Gastrocnemius medialis (tissue), 4 donors: ENCODE measurements at regions not wholly inside any gene's neighbourhood (a gene's known extent, or its start where the extent isn't known, plus 50 kb on each side); places are given as distances from the start of the nearest gene placed in this dataset.

Experiments
- ATAC-seq, 2 donors: fragments of 150-250 bp; one replicate each; pipeline ENCODE4 v1.9.1; 2016
- DNase-seq, 2 donors: peaks; one replicate each; pipeline ENCODE4 v3.0.0-alpha.2; 2019
- H3K27ac ChIP-seq, 4 donors: fragments of 200-600 bp; sonication (generic); 1 replicate in 1 of 4; 2 replicates in 3 of 4; pipeline ENCODE4 v1.5.1; 2016 to 2018; ENCODE audit warnings: mild to moderate bottlenecking in 2 of 4, moderate library complexity in 1 of 4
- H3K27me3 ChIP-seq, 3 donors: fragments of 200-600 bp; sonication (generic) in 2 of 3; 1 replicate in 1 of 3; 2 replicates in 2 of 3; pipeline versions ENCODE4 v1.5.1 to v1.6.0; 2016 to 2019; ENCODE audit warnings: mild to moderate bottlenecking in 1 of 3, moderate library complexity in 1 of 3
- H3K36me3 ChIP-seq, 2 donors: fragments of 200-600 bp; sonication (generic) in 1 of 2; one replicate each; pipeline ENCODE4 v1.5.1; 2017 to 2018
- H3K4me1 ChIP-seq, 2 donors: fragments of 200-600 bp; sonication (generic) in 1 of 2; one replicate each; pipeline ENCODE4 v1.5.1; 2016 to 2017; ENCODE audit warnings: mild to moderate bottlenecking in 2 of 2
- H3K4me3 ChIP-seq, 4 donors: fragments of 200-600 bp; sonication (generic) in 3 of 4; 1 replicate in 1 of 4; 2 replicates in 3 of 4; pipeline ENCODE4 v1.5.1; 2016 to 2019; ENCODE audit warnings: mild to moderate bottlenecking in 2 of 4
- H3K9me3 ChIP-seq, 3 donors: fragments of 200-600 bp; sonication (generic) in 2 of 3; 1 replicate in 1 of 3; 2 replicates in 2 of 3; pipeline ENCODE4 v1.5.1; 2016 to 2019
- POLR2A ChIP-seq, 2 donors: fragments of 450-650 bp; IDR thresholded peaks; one replicate each; pipeline ENCODE4 v1.6.1; 2017; ENCODE audit warnings: antibody characterized with exemption in 2 of 2, mild to moderate bottlenecking in 2 of 2, moderate library complexity in 2 of 2
- in situ Hi-C, 4 donors: fragments of 200-750 bp; cut with MboI; loops; one replicate each; pipeline versions ENCODE4 v1.15.0 to v1.8.0; 2017; ENCODE audit warnings: low sequenced_read_pairs in 4 of 4
- intact Hi-C: fragments of 100-400 bp; cut with DNase I; formaldehyde crosslinking; loops from one replicate; pipeline ENCODE4 v1.15.1; 2023; ENCODE audit warnings: low total_unique reads
- TF ChIP-seq, protein P1 (sequence below), 5 experiments: fragments of 450-650 bp in 3 of 5; fragments of 200-600 bp in 2 of 5; sonication (generic) in 2 of 5; IDR thresholded peaks in 4 of 5; conservative IDR thresholded peaks in 1 of 5; 1 replicate in 4 of 5; 2 replicates in 1 of 5; pipeline ENCODE4 v1.5.1; 2016 to 2019; ENCODE audit warnings: antibody characterized with exemption in 5 of 5, mild to moderate bottlenecking in 3 of 5, moderate library complexity in 3 of 5

DNA sequence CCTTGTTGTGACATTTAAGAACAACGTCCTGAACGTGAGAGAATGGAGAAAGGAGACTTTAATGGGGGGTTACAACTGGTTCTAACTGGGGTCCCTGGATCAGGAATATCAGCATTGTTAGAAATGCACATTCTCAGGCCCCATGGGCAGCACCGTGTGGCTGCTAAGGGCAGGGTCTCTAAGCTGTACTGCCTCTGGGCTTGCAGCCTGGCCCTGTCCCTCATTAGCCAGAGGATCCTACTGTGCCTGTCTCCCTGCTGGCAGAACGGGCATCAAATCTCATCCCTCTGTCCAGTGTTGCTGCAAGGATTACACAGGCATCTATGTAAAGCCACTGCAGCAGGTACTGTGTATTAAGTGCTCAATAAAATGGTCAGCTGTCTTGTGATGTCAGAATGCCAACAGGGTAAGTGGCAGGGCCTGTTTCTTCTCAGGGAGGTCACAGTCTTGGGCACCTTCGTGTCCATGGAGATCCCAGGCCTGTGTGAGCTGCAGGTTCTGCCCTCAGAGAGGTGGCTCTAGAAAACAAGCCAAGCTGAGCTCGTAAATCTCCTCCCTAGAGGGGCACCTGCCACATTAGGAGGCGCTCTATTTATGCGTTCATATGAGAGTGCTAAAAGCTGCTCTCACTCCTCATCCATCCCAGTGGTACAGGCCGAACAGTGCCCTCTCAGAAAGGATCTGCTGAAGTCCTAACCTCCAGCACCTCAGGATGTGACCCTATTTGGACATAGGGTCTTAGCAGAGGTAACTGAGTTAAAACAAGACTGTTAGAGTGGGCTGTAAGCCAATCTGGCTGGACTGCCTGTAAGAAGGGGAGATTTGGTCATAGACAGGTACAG is 210.5 kb downstream of the GADD45G start:
- intact Hi-C loops, result no loop called here
- TF ChIP-seq, protein P1, sequence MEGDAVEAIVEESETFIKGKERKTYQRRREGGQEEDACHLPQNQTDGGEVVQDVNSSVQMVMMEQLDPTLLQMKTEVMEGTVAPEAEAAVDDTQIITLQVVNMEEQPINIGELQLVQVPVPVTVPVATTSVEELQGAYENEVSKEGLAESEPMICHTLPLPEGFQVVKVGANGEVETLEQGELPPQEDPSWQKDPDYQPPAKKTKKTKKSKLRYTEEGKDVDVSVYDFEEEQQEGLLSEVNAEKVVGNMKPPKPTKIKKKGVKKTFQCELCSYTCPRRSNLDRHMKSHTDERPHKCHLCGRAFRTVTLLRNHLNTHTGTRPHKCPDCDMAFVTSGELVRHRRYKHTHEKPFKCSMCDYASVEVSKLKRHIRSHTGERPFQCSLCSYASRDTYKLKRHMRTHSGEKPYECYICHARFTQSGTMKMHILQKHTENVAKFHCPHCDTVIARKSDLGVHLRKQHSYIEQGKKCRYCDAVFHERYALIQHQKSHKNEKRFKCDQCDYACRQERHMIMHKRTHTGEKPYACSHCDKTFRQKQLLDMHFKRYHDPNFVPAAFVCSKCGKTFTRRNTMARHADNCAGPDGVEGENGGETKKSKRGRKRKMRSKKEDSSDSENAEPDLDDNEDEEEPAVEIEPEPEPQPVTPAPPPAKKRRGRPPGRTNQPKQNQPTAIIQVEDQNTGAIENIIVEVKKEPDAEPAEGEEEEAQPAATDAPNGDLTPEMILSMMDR (IDR thresholded peaks at IDR 0.05 in 4 of 5, conservative IDR thresholded peaks at IDR 0.05 in 1 of 5), result no peak
- no peak for TF ChIP-seq POLR2A (IDR thresholded peaks at IDR 0.05)
- peak in 1 of 2 donors; percentile 13 for ATAC-seq
- no peak for DNase-seq
- in situ Hi-C loops, result no loop called here
- no peaks in the 10 kb centered on the region for H3K4me1 ChIP-seq
- H3K4me3 ChIP-seq, result no peak overlapping the region
- no peaks in the 10 kb centered on the region for H3K27me3 ChIP-seq
- H3K36me3 ChIP-seq, result no peaks in the 10 kb centered on the region
- H3K27ac ChIP-seq, result no peak overlapping the region
- H3K9me3 ChIP-seq, result no peaks in the 10 kb centered on the region

DNA sequence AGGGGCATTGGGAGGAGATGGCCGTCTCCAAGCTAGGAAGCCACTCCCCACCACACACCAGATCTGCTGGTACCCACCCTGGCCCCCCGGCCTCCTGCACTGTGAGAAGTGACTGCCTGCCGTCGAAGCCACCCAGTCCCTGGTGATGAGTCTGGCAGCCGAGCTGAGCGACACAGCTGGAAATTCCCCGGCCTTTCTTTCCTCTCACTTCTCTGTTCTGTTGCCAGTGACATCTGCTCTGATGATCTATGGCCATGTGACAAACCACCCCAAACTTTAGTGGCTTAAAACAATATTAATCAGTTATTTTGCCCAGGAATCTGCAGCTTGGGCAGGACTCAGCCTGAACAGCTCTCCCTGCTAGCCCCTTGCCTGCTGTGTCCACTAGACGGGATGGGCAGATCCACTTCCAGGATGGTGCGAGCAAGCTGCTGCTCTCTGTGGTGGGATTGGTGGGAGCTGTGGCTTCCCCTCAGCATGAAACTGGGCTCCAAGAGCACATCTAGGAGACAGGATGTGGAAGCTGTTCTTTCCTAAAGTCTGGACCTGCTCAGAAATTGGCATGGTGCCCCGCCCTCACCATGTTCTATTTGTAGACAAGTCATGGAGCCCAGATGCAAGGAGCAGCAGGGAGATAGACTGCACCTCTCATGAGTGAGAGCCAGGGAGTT is 211.2 kb downstream of the GADD45G start:
- in situ Hi-C loops (no loop called here), intact Hi-C loops (no loop called here)
- no peak overlapping the region for H3K4me3 ChIP-seq
- H3K36me3 ChIP-seq, result no peaks in the 10 kb centered on the region
- H3K9me3 ChIP-seq, result no peaks in the 10 kb centered on the region
- H3K27ac ChIP-seq, result no peak overlapping the region
- DNase-seq, result no peak
- H3K4me1 ChIP-seq, result no peaks in the 10 kb centered on the region
- no peaks in the 10 kb centered on the region for H3K27me3 ChIP-seq
- ATAC-seq, result no peak
- TF ChIP-seq POLR2A (IDR thresholded peaks at IDR 0.05), result no peak
- TF ChIP-seq, protein P1 (IDR thresholded peaks at IDR 0.05 in 4 of 5, conservative IDR thresholded peaks at IDR 0.05 in 1 of 5), result no peak

DNA sequence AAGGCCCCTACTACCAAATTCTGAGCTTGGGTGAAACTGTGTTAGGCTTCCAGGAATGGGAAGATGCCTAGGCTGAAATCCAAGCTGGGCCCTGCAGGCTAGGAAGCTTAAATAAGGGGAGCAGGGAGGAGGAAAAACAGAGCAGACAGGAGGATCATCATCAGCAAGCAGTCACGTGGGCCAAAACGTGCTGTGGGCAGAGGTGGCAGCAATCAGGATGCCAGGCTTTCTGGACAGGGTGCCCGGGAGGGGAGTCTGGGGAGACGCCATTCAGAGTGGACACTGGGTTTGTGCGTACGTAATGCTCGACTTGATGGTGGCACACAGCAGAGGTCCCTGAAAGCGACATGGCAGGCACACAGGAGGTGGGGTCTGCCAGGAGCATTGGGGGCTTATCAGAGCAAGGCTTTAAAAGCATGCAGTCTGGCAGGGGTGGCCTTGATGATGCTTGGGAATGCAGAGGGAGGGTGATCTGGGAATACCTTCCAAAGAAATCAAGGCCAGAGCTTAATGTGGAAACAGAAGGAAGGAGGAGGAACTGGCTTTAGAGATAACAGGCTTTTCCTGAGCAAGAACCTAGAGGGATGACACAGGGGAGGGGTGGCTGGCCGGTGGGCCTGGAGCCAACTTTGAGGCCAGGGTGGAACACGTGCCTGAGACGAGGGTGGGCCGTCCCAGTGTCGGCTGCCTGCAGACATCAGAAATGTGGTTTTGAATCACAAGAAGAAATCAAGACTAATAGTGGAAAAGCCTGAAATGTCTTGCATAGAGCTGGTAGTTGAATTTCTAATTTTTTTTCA is 212.5 kb downstream of the GADD45G start:
- Histone ChIP-seq H3K36me3 (no peaks in the 10 kb centered on the region), H3K27me3 (no peaks in the 10 kb centered on the region), H3K9me3 (no peaks in the 10 kb centered on the region), H3K4me3 (no peak overlapping the region), H3K27ac (no peak overlapping the region), H3K4me1 (no peaks in the 10 kb centered on the region)
- in situ Hi-C loops (no loop called here), intact Hi-C loops (no loop called here)
- ATAC-seq (no peak), DNase-seq (no peak)
- TF ChIP-seq, protein P1 (IDR thresholded peaks at IDR 0.05 in 4 of 5, conservative IDR thresholded peaks at IDR 0.05 in 1 of 5), result no peak
- no peak for TF ChIP-seq POLR2A (IDR thresholded peaks at IDR 0.05)

DNA sequence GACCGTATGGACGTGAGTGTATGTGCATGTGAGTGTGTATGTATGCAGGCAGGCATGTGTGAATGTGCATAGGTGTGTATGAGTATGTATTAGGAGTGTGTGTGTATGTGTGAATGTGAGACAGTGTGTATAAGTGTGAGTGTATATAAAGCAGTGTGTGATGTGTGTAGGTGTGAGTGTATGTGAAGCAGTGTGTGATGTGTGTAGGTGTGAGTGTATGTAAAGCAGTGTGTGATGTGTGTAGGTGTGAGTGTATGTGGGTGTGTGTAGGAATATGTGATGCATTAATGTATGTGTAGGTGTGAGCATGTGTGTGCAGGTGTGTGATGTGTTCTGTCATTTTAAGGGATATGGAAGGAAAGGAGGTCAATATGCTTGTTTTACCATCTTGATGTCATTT is 215.5 kb downstream of the GADD45G start:
- no peak for ATAC-seq
- in situ Hi-C loops (no loop called here), intact Hi-C loops (no loop called here)
- Histone ChIP-seq H3K27me3 (no peaks in the 10 kb centered on the region), H3K4me1 (no peaks in the 10 kb centered on the region), H3K4me3 (no peak overlapping the region), H3K27ac (no peak overlapping the region), H3K36me3 (no peaks in the 10 kb centered on the region), H3K9me3 (no peaks in the 10 kb centered on the region)
- DNase-seq, result no peak
- TF ChIP-seq, protein P1 (IDR thresholded peaks at IDR 0.05 in 4 of 5, conservative IDR thresholded peaks at IDR 0.05 in 1 of 5), result no peak
- TF ChIP-seq POLR2A (IDR thresholded peaks at IDR 0.05), result no peak
